Astrocyte of the spinal cord (primary cell): ENCODE measurements at regions not wholly inside any gene's neighbourhood (a gene's known extent, or its start where the extent isn't known, plus 50 kb on each side); places are given as distances from the start of the nearest gene placed in this dataset.

Experiments
- DNase-seq: peaks from one replicate; pipeline ENCODE4 v3.0.0; 2011; ENCODE audit warnings: low read depth, low spot score
- H3K4me3 ChIP-seq: 2 replicates; pipeline ENCODE4 v1.5.1; 2011; ENCODE audit warnings: low read depth, mild to moderate bottlenecking, low read length, moderate library complexity
- CTCF ChIP-seq: IDR thresholded peaks from 2 replicates; pipeline ENCODE4 v1.5.1; 2012; ENCODE audit warnings: low read depth, mild to moderate bottlenecking, low read length, inconsistent platforms
- in situ Hi-C: cut with HindIII; loops from 2 replicates; pipeline ENCODE4 v1.10.0; 2017; ENCODE audit warnings: low sequenced_read_pairs

- no peak overlapping the region for H3K4me3 ChIP-seq
- in situ Hi-C loops: no loop called here
- no peak for TF ChIP-seq CTCF
- no peak for DNase-seq
Observed at GRCh38 chr4:189033801-189034347, 894.6 kb downstream of the TRIML1 start.

- in situ Hi-C loops: no loop called here
- H3K4me3 ChIP-seq: no peak overlapping the region
- TF ChIP-seq CTCF: no peak
- no peak for DNase-seq
Observed at GRCh38 chr4:189035091-189035490, 895.9 kb downstream of the TRIML1 start.

- DNase-seq: no peak
- in situ Hi-C loops: no loop called here
- no peak for TF ChIP-seq CTCF
- no peak overlapping the region for H3K4me3 ChIP-seq
Observed at GRCh38 chr4:189035654-189036053, 896.4 kb downstream of the TRIML1 start.

- no peak for DNase-seq
- in situ Hi-C loops: no loop called here
- no peak overlapping the region for H3K4me3 ChIP-seq
- TF ChIP-seq CTCF: no peak
Observed at GRCh38 chr4:189036906-189037305, 897.7 kb downstream of the TRIML1 start.

- DNase-seq: peak; percentile 36
Observed at GRCh38 chr4:189046642-189047041, 894.0 kb upstream of the FRG1 start.

GRCh38 chr4:189048119-189048518, 892.6 kb upstream of the FRG1 start:
- TF ChIP-seq CTCF: no peak
- H3K4me3 ChIP-seq: no peak overlapping the region
- DNase-seq: no peak
- in situ Hi-C loops: no loop called here

More at GRCh38 chr4:189046642-189047041, 894.0 kb upstream of the FRG1 start:
- no peak for TF ChIP-seq CTCF
- in situ Hi-C loops: no loop called here
- no peak overlapping the region for H3K4me3 ChIP-seq

GRCh38 chr4:189049682-189050081, 891.0 kb upstream of the FRG1 start:
- no peak overlapping the region for H3K4me3 ChIP-seq
- no peak for TF ChIP-seq CTCF
- in situ Hi-C loops: no loop called here
- DNase-seq: no peak
